ENCODE measurements at regions not wholly inside any gene's neighbourhood (a gene's known extent, or its start where the extent isn't known, plus 50 kb on each side); places are given as distances from the start of the nearest gene placed in this dataset.
"Not testable (repeated sequence)": the region's sequence is repeated elsewhere in the genome, so short reads cannot be mapped to it uniquely, and the experiment has no call there.

GRCh38 chr4:184280591-184281071 lies 63.0 kb upstream of the ENPP6 start:
- no peak overlapping the region for H3K9ac ChIP-seq (ENCODE audit: insufficient read depth in 1 of 2, low read length in 2 of 2)
- peaks cover 0 to 18% (median 6%) of the 10 kb centered on the region in 5 donors for H3K4me1 ChIP-seq (ENCODE audit: control insufficient read depth in 5 of 5, insufficient read depth in 5 of 5, low read length in 5 of 5)
- H3K36me3 ChIP-seq (ENCODE audit: control insufficient read depth in 4 of 4, insufficient read depth in 4 of 4, low read length in 4 of 4), result no peaks in the 10 kb centered on the region
- no peak for ATAC-seq (ENCODE audit: insufficient read depth, low FRiP score)
- no peak for TF ChIP-seq CTCF (IDR thresholded peaks at IDR 0.05; ENCODE audit: control extremely low read depth, extremely low read depth)
- WGBS, 2 donors, result 97 to 100% methylated on average over 2 of the region's 2 CpGs
- no peaks in the 10 kb centered on the region for H3K27me3 ChIP-seq (ENCODE audit: control insufficient read depth in 3 of 3, insufficient read depth in 3 of 3, low read length in 2 of 3)
- no peak for DNase-seq
- H3K9me3 ChIP-seq (ENCODE audit: control insufficient read depth in 4 of 4, insufficient read depth in 3 of 4, low read length in 3 of 4), result no peaks in the 10 kb centered on the region
- no peak overlapping the region for H3K4me3 ChIP-seq
- H3K27ac ChIP-seq (ENCODE audit: low read depth in 1 of 2, low read length in 1 of 2), result no peak overlapping the region

DNA sequence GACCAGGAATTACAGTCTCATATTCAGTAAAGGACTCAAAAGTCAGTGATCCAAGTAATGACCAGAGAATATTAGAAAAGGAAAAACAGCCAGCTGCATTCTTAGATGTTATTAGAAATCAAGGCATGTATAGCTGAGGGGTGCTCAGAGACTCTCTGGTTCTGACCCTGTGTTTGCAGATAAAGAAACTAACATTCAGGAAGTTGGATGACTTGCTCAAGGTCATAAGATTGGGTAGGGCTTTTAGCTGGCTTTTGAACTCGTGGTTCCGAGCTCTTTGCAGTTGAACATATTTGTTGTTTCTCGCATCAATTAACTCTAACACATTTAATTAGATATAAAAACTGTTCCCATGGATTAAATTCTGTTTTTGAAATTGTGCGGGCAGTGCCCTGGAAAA lies 62.5 kb upstream of the ENPP6 start:
- Histone ChIP-seq H3K36me3 (ENCODE audit: control insufficient read depth in 4 of 4, insufficient read depth in 4 of 4, low read length in 4 of 4) (no peaks in the 10 kb centered on the region), H3K27ac (ENCODE audit: low read depth in 1 of 2, low read length in 1 of 2) (no peak overlapping the region), H3K9me3 (ENCODE audit: control insufficient read depth in 4 of 4, insufficient read depth in 3 of 4, low read length in 3 of 4) (no peaks in the 10 kb centered on the region), H3K4me3 (no peak overlapping the region), H3K9ac (ENCODE audit: insufficient read depth in 1 of 2, low read length in 2 of 2) (no peak overlapping the region), H3K27me3 (ENCODE audit: control insufficient read depth in 3 of 3, insufficient read depth in 3 of 3, low read length in 2 of 3) (no peaks in the 10 kb centered on the region), H3K4me1 (ENCODE audit: control insufficient read depth in 5 of 5, insufficient read depth in 5 of 5, low read length in 5 of 5) (peaks cover 0 to 18% (median 6%) of the 10 kb centered on the region in 5 donors)
- ATAC-seq (ENCODE audit: insufficient read depth, low FRiP score), result no peak
- TF ChIP-seq CTCF (IDR thresholded peaks at IDR 0.05; ENCODE audit: control extremely low read depth, extremely low read depth), result no peak
- 71 to 84% methylated on average over 4 of the region's 4 CpGs for WGBS, 2 donors
- no peak for DNase-seq

DNA sequence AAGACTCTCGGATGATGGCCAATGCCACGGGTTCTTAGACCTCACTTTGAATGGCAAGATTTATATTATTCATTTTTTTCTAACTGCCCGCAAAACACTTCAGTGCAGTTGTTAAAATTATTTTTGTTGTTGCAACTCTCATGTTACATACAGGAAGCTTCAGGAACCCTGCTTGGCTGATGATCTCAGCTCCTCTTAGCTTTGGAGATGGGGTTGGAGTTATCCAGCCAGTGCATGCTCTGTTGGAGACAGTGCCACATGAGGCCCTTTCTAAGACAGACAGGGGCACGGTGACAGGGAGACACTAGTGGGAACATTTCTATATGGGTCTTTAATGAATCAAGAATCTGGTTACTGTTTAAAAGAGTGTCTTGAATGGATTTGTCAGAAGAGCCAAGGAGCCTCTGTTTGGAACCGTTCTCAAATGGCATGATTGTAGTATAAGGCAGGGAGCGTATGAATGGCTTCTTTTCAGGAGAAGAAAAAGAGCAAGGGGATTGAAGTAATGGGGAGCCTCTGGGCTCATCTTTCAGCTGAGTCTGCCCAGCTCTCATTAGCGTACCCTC lies 61.9 kb upstream of the ENPP6 start:
- ATAC-seq (ENCODE audit: insufficient read depth, low FRiP score) (no peak), DNase-seq (no peak)
- Histone ChIP-seq H3K4me3 (no peak overlapping the region), H3K27me3 (ENCODE audit: control insufficient read depth in 3 of 3, insufficient read depth in 3 of 3, low read length in 2 of 3) (no peaks in the 10 kb centered on the region), H3K36me3 (ENCODE audit: control insufficient read depth in 4 of 4, insufficient read depth in 4 of 4, low read length in 4 of 4) (no peaks in the 10 kb centered on the region), H3K9me3 (ENCODE audit: control insufficient read depth in 4 of 4, insufficient read depth in 3 of 4, low read length in 3 of 4) (no peaks in the 10 kb centered on the region), H3K9ac (ENCODE audit: insufficient read depth in 1 of 2, low read length in 2 of 2) (no peak overlapping the region), H3K4me1 (ENCODE audit: control insufficient read depth in 5 of 5, insufficient read depth in 5 of 5, low read length in 5 of 5) (peaks cover 0 to 18% (median 8%) of the 10 kb centered on the region in 5 donors), H3K27ac (ENCODE audit: low read depth in 1 of 2, low read length in 1 of 2) (no peak overlapping the region)
- TF ChIP-seq CTCF (IDR thresholded peaks at IDR 0.05; ENCODE audit: control extremely low read depth, extremely low read depth), result no peak
- WGBS, 2 donors, result 94 to 95% methylated on average over 7 of the region's 7 CpGs

DNA sequence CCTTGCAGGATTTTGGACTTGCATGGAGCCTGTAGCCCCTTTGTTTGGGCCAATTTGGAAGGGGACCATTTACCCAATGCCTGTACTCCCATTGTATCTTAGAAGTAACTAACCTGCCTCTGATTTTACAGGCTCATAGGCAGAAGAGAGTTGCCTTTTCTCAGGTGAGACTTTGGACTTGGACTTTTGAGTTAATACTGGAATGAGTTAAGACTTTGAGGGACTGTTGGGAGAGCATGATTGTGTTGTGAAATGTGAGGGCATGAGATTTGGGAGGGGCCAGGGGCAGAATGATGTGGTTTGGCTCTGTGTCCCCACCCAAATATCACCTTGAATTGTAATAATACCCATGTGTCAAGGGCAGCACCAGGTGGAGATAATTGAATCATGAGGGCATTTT lies 60.1 kb upstream of the ENPP6 start:
- H3K4me1 ChIP-seq (ENCODE audit: control insufficient read depth in 5 of 5, insufficient read depth in 5 of 5, low read length in 5 of 5), result peaks cover 0 to 17% (median 4%) of the 10 kb centered on the region in 5 donors
- ATAC-seq (ENCODE audit: insufficient read depth, low FRiP score); DNase-seq; H3K4me3 ChIP-seq; H3K27me3 ChIP-seq (ENCODE audit: control insufficient read depth in 3 of 3, insufficient read depth in 3 of 3, low read length in 2 of 3); H3K9me3 ChIP-seq (ENCODE audit: control insufficient read depth in 4 of 4, insufficient read depth in 3 of 4, low read length in 3 of 4); H3K36me3 ChIP-seq (ENCODE audit: control insufficient read depth in 4 of 4, insufficient read depth in 4 of 4, low read length in 4 of 4); H3K27ac ChIP-seq (ENCODE audit: low read depth in 1 of 2, low read length in 1 of 2); H3K9ac ChIP-seq (ENCODE audit: insufficient read depth in 1 of 2, low read length in 2 of 2): not testable (repeated sequence)

GRCh38 chr4:184277010-184277409 lies 59.3 kb upstream of the ENPP6 start:
- H3K4me1 ChIP-seq (ENCODE audit: control insufficient read depth in 5 of 5, insufficient read depth in 5 of 5, low read length in 5 of 5), result peaks cover 0 to 12% (median 4%) of the 10 kb centered on the region in 5 donors
- H3K27me3 ChIP-seq (ENCODE audit: control insufficient read depth in 3 of 3, insufficient read depth in 3 of 3, low read length in 2 of 3); H3K27ac ChIP-seq (ENCODE audit: low read depth in 1 of 2, low read length in 1 of 2); H3K9ac ChIP-seq (ENCODE audit: insufficient read depth in 1 of 2, low read length in 2 of 2); ATAC-seq (ENCODE audit: insufficient read depth, low FRiP score); H3K36me3 ChIP-seq (ENCODE audit: control insufficient read depth in 4 of 4, insufficient read depth in 4 of 4, low read length in 4 of 4); DNase-seq; H3K9me3 ChIP-seq (ENCODE audit: control insufficient read depth in 4 of 4, insufficient read depth in 3 of 4, low read length in 3 of 4); H3K4me3 ChIP-seq: not testable (repeated sequence)
- WGBS, 2 donors, result 92 to 97% methylated on average over 3 of the region's 3 CpGs

- ATAC-seq (ENCODE audit: insufficient read depth, low FRiP score); H3K36me3 ChIP-seq (ENCODE audit: control insufficient read depth in 4 of 4, insufficient read depth in 4 of 4, low read length in 4 of 4); H3K27me3 ChIP-seq (ENCODE audit: control insufficient read depth in 3 of 3, insufficient read depth in 3 of 3, low read length in 2 of 3); H3K4me3 ChIP-seq; DNase-seq; H3K27ac ChIP-seq (ENCODE audit: low read depth in 1 of 2, low read length in 1 of 2); H3K9me3 ChIP-seq (ENCODE audit: control insufficient read depth in 4 of 4, insufficient read depth in 3 of 4, low read length in 3 of 4); H3K9ac ChIP-seq (ENCODE audit: insufficient read depth in 1 of 2, low read length in 2 of 2): not testable (repeated sequence)
- H3K4me1 ChIP-seq (ENCODE audit: control insufficient read depth in 5 of 5, insufficient read depth in 5 of 5, low read length in 5 of 5), result peaks cover 0 to 11% (median 4%) of the 10 kb centered on the region in 5 donors
- WGBS, 2 donors, result 73 to 98% methylated on average over 4 of the region's 4 CpGs
Measured at GRCh38 chr4:184276346-184276745, 58.7 kb upstream of the ENPP6 start.
